GM20000 (cell line): ENCODE measurements at regions not wholly inside any gene's neighbourhood (a gene's known extent, or its start where the extent isn't known, plus 50 kb on each side); places are given as distances from the start of the nearest gene placed in this dataset.

Experiments
- DNase-seq: peaks from one replicate; pipeline ENCODE4 v3.0.0; 2012; ENCODE audit warnings: low spot score
- TF ChIP-seq, protein P1 (sequence below): IDR thresholded peaks from 2 replicates; pipeline ENCODE4 v1.5.1; 2012; ENCODE audit warnings: mild to moderate bottlenecking, control low read depth; ENCODE audit errors: extremely low read depth, missing control alignments

DNA sequence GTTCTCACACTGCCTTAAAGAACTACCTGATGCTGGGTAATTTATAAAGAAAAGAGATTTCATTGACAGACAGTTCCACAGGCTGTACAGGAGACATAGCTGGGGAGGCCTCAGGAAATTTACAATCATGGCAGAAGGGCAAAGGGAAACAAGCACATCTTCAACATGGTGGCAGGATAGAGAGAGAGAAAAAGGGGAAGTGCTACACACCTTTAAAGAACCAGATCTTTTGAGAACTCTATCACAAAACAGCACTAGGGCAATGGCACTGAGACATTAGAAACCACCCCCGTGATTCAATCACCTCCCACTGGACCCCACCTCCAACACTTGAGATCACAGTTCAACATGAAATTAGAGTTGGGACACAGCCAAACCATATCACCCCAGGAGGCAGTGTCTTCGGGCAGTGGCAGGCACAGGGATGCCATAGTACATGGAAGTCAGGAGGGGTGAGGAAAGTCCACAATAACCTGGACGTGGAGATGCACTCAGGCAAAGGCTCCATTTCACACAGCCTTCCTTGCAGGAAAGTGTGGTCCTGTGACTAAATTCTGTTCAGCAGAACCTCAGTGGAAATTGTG is 120.4 kb upstream of the SERPINE2 start:
- TF ChIP-seq, protein P1, sequence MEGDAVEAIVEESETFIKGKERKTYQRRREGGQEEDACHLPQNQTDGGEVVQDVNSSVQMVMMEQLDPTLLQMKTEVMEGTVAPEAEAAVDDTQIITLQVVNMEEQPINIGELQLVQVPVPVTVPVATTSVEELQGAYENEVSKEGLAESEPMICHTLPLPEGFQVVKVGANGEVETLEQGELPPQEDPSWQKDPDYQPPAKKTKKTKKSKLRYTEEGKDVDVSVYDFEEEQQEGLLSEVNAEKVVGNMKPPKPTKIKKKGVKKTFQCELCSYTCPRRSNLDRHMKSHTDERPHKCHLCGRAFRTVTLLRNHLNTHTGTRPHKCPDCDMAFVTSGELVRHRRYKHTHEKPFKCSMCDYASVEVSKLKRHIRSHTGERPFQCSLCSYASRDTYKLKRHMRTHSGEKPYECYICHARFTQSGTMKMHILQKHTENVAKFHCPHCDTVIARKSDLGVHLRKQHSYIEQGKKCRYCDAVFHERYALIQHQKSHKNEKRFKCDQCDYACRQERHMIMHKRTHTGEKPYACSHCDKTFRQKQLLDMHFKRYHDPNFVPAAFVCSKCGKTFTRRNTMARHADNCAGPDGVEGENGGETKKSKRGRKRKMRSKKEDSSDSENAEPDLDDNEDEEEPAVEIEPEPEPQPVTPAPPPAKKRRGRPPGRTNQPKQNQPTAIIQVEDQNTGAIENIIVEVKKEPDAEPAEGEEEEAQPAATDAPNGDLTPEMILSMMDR, result no peak
- DNase-seq, result no peak

DNA sequence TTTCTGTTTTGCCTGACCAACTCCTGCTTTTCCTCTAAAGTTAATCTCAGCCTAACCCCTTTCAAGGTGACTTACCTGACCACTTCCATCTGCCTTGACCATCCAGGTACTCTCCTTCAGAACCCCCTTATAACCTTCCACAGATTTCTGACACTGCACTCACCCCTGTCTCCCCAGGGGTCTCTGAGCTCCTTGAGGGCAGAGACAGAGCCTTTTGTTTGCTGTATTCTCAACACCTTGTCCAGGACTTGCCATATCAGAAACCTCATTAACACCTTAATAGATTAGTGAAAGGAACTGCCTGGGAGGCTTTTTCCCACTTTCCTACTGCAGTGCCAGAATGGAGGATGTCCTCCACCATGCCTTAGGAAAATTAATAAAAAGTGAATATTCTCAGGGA is 119.7 kb upstream of the SERPINE2 start:
- DNase-seq, result no peak
- TF ChIP-seq, protein P1, result no peak

DNA sequence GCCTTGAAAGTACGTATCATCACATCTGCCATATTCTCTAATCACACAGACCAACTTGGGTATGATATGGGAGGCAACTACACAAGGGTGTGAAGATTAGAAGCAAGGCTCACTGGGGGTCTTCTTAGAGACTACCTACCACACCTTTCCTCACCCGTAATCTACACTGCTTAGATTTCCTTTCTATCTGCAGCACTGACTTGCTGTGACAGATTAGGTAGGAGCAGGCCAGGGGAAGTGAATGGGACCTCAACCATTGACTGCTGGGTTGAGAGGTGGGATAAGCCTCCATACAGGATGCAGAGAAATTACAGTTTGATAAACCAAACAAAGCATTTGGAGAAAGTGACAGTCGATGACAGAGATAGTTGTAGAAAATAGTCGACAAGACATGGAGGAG is 119.0 kb upstream of the SERPINE2 start:
- TF ChIP-seq, protein P1, result no peak
- DNase-seq, result no peak

DNA sequence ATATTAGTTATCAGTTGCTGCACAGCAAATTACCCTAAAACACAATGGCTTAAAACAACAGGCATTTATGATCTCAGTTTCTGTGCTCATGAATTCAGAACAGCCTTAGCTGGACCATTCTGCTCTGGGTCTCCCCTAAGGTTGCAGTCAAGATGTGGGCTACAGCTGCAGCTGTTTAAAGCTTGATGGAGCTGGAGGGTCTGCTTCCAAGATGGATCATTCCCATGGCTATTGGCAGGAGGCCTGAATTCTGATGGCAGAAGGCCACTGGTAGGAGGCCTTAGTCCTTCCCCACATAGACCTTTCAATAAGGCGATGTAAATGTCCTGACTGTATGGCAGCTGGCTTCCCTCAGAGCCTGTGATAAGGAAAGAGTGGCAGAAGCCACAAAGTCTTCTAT is 118.6 kb upstream of the SERPINE2 start:
- TF ChIP-seq, protein P1, result no peak
- DNase-seq, result no peak

DNA sequence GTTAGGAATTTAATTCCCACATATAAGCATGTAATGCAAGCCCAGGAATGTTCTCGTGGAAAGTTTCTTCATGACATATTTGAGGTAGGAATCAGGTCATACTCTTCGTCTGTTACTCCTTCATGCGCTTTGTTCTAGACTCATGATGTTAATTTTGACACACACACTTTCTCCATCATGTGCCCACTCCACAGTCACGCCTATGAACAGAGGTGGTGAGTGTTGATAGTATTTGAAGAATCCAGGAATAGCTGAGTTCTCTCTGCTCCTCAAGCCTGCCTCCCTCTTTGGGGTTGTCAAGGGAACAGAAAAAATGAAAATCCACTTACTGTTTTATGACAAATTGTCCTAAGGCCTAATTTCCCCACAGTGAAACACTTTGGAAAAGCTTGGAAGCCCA is 117.3 kb upstream of the SERPINE2 start:
- no peak for DNase-seq
- TF ChIP-seq, protein P1, result no peak

DNA sequence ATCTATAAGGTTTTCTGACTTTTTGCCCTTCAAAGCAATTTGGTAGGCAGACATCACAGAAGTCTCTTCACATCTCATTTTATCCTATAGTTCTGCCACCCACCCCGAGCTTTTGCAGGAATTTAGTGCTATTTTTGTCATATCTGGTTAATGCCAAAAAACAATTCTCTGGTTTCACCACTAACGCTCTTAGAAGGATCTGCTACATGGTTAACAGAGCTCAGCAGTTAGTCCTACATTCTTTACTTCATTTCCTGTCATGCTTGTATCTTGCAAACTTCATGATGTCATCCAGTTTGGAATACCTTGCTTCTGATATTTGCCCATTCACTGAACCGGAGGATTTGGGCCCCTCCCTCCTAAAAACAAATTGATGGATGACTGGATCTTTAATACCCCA is 116.8 kb upstream of the SERPINE2 start:
- DNase-seq, result no peak
- TF ChIP-seq, protein P1, result no peak

DNA sequence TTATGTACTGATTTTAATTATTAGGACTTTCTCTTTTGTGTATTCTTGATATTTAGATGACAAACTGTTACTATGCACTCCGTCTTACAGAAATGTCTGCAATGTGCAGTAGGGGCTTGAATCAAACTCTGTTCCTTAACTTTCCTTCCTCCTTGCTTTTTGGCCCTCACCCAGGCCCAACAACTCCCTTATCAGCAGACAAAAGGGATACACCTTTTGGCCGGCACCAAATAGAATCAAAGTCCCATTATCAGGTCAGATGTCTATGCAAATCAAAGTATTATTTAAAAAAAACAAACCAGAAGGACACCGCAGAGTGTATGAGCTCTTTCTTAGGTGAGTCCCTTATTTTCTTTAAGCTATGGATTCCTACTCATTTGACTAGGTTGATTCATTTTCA is 116.3 kb upstream of the SERPINE2 start:
- TF ChIP-seq, protein P1, result no peak

More for the DNA sequence above, 116.3 kb upstream of the SERPINE2 start:
- no peak for DNase-seq
